HG03565 (cell line): ENCODE measurements at regions not wholly inside any gene's neighbourhood (a gene's known extent, or its start where the extent isn't known, plus 50 kb on each side); places are given as distances from the start of the nearest gene placed in this dataset.
A peak's percentile ranks its signal among the peaks of the same experiment; 100 is the strongest.
"Not testable (repeated sequence)": the region's sequence is repeated elsewhere in the genome, so short reads cannot be mapped to it uniquely, and the experiment has no call there.

Experiments
- ATAC-seq: cut with Tn5 transposase; IDR thresholded peaks from one replicate; pipeline ENCODE4 v1.9.1; 2021; ENCODE audit warnings: mild to moderate bottlenecking, moderate library complexity; ENCODE audit not compliant: unreplicated experiment

- ATAC-seq: not testable (repeated sequence)
Measured at GRCh38 chr5:110278449-110278848, 448.0 kb downstream of the TMEM232 start.

- ATAC-seq: not testable (repeated sequence)
Measured at GRCh38 chr5:110284121-110284520, 442.4 kb downstream of the TMEM232 start.

GRCh38 chr5:110288766-110289511, 437.5 kb downstream of the TMEM232 start:
- ATAC-seq: no peak

- ATAC-seq: no peak
Measured at GRCh38 chr5:110289512-110289810, 437.0 kb downstream of the TMEM232 start.

GRCh38 chr5:110290542-110290941, 435.9 kb downstream of the TMEM232 start:
- no peak for ATAC-seq

GRCh38 chr5:110294281-110294680, 432.2 kb downstream of the TMEM232 start:
- no peak for ATAC-seq

- ATAC-seq: no peak
Measured at GRCh38 chr5:110297152-110297670, 429.3 kb downstream of the TMEM232 start.

GRCh38 chr5:110304176-110304575, 422.3 kb downstream of the TMEM232 start:
- ATAC-seq: no peak

- no peak for ATAC-seq
Measured at GRCh38 chr5:110306650-110307049, 419.8 kb downstream of the TMEM232 start.

- ATAC-seq: no peak
Measured at GRCh38 chr5:110309222-110309621, 417.2 kb downstream of the TMEM232 start.

- not testable (repeated sequence) for ATAC-seq
Measured at GRCh38 chr5:110316566-110316965, 409.9 kb downstream of the TMEM232 start.

GRCh38 chr5:110321117-110321516, 405.4 kb downstream of the TMEM232 start:
- ATAC-seq: peak; percentile 76

GRCh38 chr5:110323357-110323756, 403.1 kb downstream of the TMEM232 start:
- no peak for ATAC-seq

GRCh38 chr5:110323832-110324231, 402.6 kb downstream of the TMEM232 start:
- ATAC-seq: no peak

GRCh38 chr5:110324876-110325275, 401.6 kb downstream of the TMEM232 start:
- ATAC-seq: no peak

- no peak for ATAC-seq
Measured at GRCh38 chr5:110329955-110330525, 396.4 kb downstream of the TMEM232 start.

GRCh38 chr5:110333384-110333783, 393.1 kb downstream of the TMEM232 start:
- no peak for ATAC-seq

GRCh38 chr5:110335361-110336066, 391.0 kb downstream of the TMEM232 start:
- no peak for ATAC-seq

- ATAC-seq: no peak
Measured at GRCh38 chr5:110338341-110339083, 388.0 kb downstream of the TMEM232 start.

- ATAC-seq: no peak
Measured at GRCh38 chr5:110339399-110339798, 387.1 kb downstream of the TMEM232 start.

GRCh38 chr5:110341836-110342235, 384.6 kb downstream of the TMEM232 start:
- ATAC-seq: no peak
